ENCODE measurements at regions not wholly inside any gene's neighbourhood (a gene's known extent, or its start where the extent isn't known, plus 50 kb on each side); places are given as distances from the start of the nearest gene placed in this dataset.
A peak's percentile ranks its signal among the peaks of the same experiment; 100 is the strongest.
"Not testable (repeated sequence)": the region's sequence is repeated elsewhere in the genome, so short reads cannot be mapped to it uniquely, and the experiment has no call there.

DNA sequence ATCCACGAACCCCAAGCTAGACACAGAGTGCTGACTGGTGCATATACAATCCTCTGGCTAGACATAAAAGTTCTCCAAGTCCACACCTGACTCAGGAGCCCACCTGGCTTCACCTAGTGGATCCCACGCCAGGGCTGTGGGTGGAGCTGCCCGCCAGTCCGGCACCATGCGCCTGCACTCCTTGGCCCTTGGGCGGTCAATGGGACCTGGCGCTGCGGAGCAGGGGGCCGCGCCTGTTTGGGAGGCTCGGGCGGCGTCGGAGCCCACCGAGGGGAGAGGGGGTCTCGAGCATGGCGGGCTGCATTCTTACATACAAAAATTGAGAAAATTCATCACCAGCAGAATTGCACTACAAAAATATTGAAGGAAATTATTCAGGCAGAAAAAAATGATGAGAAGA, 120.7 kb upstream of the FAN1 start:
- TF ChIP-seq, protein P1, sequence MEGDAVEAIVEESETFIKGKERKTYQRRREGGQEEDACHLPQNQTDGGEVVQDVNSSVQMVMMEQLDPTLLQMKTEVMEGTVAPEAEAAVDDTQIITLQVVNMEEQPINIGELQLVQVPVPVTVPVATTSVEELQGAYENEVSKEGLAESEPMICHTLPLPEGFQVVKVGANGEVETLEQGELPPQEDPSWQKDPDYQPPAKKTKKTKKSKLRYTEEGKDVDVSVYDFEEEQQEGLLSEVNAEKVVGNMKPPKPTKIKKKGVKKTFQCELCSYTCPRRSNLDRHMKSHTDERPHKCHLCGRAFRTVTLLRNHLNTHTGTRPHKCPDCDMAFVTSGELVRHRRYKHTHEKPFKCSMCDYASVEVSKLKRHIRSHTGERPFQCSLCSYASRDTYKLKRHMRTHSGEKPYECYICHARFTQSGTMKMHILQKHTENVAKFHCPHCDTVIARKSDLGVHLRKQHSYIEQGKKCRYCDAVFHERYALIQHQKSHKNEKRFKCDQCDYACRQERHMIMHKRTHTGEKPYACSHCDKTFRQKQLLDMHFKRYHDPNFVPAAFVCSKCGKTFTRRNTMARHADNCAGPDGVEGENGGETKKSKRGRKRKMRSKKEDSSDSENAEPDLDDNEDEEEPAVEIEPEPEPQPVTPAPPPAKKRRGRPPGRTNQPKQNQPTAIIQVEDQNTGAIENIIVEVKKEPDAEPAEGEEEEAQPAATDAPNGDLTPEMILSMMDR (IDR thresholded peaks at IDR 0.05): no peak
- no peak for TF ChIP-seq POLR2A (IDR thresholded peaks at IDR 0.05)
- Histone ChIP-seq H3K36me3 (no peaks in the 10 kb centered on the region), H3K4me3 (no peak overlapping the region), H3K9me3 (no peaks in the 10 kb centered on the region), H3K27ac (no peak overlapping the region), H3K27me3 (no peaks in the 10 kb centered on the region), H3K4me1 (no peaks in the 10 kb centered on the region)
- no peak for DNase-seq

- Histone ChIP-seq H3K27ac (no peak overlapping the region), H3K4me3 (no peak overlapping the region), H3K4me1 (no peaks in the 10 kb centered on the region), H3K27me3 (no peaks in the 10 kb centered on the region), H3K36me3 (no peaks in the 10 kb centered on the region), H3K9me3 (no peaks in the 10 kb centered on the region)
- TF ChIP-seq, protein P1 (IDR thresholded peaks at IDR 0.05): no peak
- DNase-seq: no peak
Measured at GRCh38 chr15:30788595-30788994, 115.1 kb upstream of the FAN1 start.

- no peaks in the 10 kb centered on the region for H3K9me3 ChIP-seq
- H3K4me3 ChIP-seq: no peak overlapping the region
- DNase-seq: no peak
- TF ChIP-seq, protein P1 (IDR thresholded peaks at IDR 0.05): no peak
- no peak for TF ChIP-seq POLR2A (IDR thresholded peaks at IDR 0.05)
- H3K36me3 ChIP-seq: no peaks in the 10 kb centered on the region
- H3K27me3 ChIP-seq: no peaks in the 10 kb centered on the region
- no peak overlapping the region for H3K27ac ChIP-seq
- no peaks in the 10 kb centered on the region for H3K4me1 ChIP-seq
Measured at GRCh38 chr15:30791239-30792175, 112.2 kb upstream of the FAN1 start.

DNA sequence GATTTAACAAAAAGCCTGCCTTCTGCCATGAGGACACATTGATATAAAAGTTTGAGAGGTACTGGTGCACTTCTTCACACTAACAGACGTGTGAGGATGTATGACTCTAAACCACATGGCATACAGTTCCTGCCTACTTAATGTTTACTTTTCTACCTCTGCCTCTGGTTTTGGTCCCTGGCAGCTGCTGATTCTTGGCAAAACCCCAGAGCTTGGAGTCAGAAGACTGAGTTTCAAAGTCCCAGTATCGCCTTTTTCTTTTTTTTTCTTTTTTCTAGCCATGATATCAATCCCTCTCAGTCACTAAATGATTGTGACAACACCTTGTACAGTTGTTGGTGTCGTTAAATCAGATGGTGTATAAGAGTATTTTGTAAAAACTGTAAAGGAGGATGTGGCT, 110.9 kb upstream of the FAN1 start:
- H3K4me3 ChIP-seq, H3K27ac ChIP-seq, H3K27me3 ChIP-seq, H3K4me1 ChIP-seq, H3K36me3 ChIP-seq, DNase-seq, H3K9me3 ChIP-seq: not testable (repeated sequence)

GRCh38 chr15:30794388-30794787, 109.3 kb upstream of the FAN1 start:
- H3K27ac ChIP-seq: no peak overlapping the region
- no peaks in the 10 kb centered on the region for H3K27me3 ChIP-seq
- DNase-seq: no peak
- H3K9me3 ChIP-seq: no peaks in the 10 kb centered on the region
- TF ChIP-seq, protein P1 (IDR thresholded peaks at IDR 0.05): no peak
- no peak for TF ChIP-seq POLR2A (IDR thresholded peaks at IDR 0.05)
- H3K36me3 ChIP-seq: no peaks in the 10 kb centered on the region
- no peaks in the 10 kb centered on the region for H3K4me1 ChIP-seq
- H3K4me3 ChIP-seq: no peak overlapping the region

- H3K27me3 ChIP-seq, H3K9me3 ChIP-seq, H3K27ac ChIP-seq, DNase-seq, H3K4me1 ChIP-seq, H3K36me3 ChIP-seq, H3K4me3 ChIP-seq: not testable (repeated sequence)
- TF ChIP-seq, protein P1 (IDR thresholded peaks at IDR 0.05): peak in 4 of 6 experiments; percentile 2 to 58 (median 48)
Measured at GRCh38 chr15:30799565-30799964, 104.2 kb upstream of the FAN1 start.
